Activated B cell treated with CpG ODN at 0.5 μM for 24 hours (primary cell): ENCODE measurements at regions not wholly inside any gene's neighbourhood (a gene's known extent, or its start where the extent isn't known, plus 50 kb on each side); places are given as distances from the start of the nearest gene placed in this dataset.
"Not testable (repeated sequence)": the region's sequence is repeated elsewhere in the genome, so short reads cannot be mapped to it uniquely, and the experiment has no call there.

ENCODE experiments used
- ATAC-seq: fragments of 200-7000 bp; cut with Tn5 transposase; one replicate; pipeline ENCODE4 v1.10.0; 2021; ENCODE audit warnings: low read depth, mild to moderate bottlenecking, moderate library complexity
- CTCF ChIA-PET: fragments of 350-600 bp; sonication (Branson Sonifier 250); formaldehyde crosslinking; loops from one replicate; lab custom pipeline; 2021; ENCODE audit warnings: antibody characterized with exemption; lab: Charles Lee
- POLR2A ChIA-PET: fragments of 350-600 bp; sonication (Branson Sonifier 250); formaldehyde crosslinking; loops from one replicate; lab custom pipeline; 2021; ENCODE audit warnings: antibody characterized with exemption; lab: Charles Lee
- DNase-seq: peaks from one replicate; pipeline ENCODE4 v3.0.0; 2022
- H3K27ac Mint-ChIP-seq: one replicate; pipeline ENCODE4 v1.8.0; 2020; ENCODE audit warnings: mixed read lengths
- H3K27me3 Mint-ChIP-seq: one replicate; pipeline ENCODE4 v1.8.0; 2021; ENCODE audit warnings: mixed read lengths
- H3K36me3 Mint-ChIP-seq: one replicate; pipeline ENCODE4 v1.8.0; 2021; ENCODE audit warnings: low read depth, mixed read lengths
- H3K4me1 Mint-ChIP-seq: one replicate; pipeline ENCODE4 v1.8.0; 2021; ENCODE audit warnings: mixed read lengths
- H3K4me3 Mint-ChIP-seq: one replicate; pipeline ENCODE4 v1.8.0; 2020; ENCODE audit warnings: mild to moderate bottlenecking, mixed read lengths
- H3K9me3 Mint-ChIP-seq: one replicate; pipeline ENCODE4 v1.8.0; 2020; ENCODE audit warnings: mixed read lengths
- intact Hi-C: fragments of 100-400 bp; cut with micrococcal nuclease; formaldehyde crosslinking; loops from one replicate; pipeline ENCODE4 v1.15.1; 2024
- TF ChIP-seq, protein P1 (sequence below): fragments of 200-600 bp; IDR thresholded peaks from one replicate; pipeline ENCODE4 v1.8.0; 2022; ENCODE audit warnings: antibody characterized with exemption, mild to moderate bottlenecking

DNA sequence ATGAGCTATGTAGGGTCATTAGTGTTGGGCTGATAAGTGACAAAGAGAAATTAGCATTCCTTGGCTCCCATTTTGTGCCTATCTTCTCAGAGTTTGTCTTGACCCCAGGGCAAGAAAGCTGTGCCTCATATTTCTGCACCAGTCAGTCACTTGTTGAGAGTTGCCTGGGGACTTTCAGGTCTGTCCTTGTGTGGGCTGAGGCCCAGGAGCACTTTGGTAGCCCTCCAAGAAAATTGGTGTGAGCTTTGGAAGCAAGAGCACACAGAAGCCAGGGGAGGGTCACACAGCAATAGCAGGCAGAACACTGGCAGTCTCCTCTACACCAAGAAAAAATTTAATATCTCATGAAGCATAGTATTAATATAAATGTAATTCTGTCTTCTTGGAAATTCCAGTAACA is 239.9 kb downstream of the NPR3 start:
- intact Hi-C loops, result no loop called here
- no peak for DNase-seq
- Mint-ChIP-seq H3K36me3 (no peaks in the 10 kb centered on the region), H3K9me3 (no peaks in the 10 kb centered on the region), H3K27ac (no peak overlapping the region), H3K4me3 (no peak overlapping the region), H3K4me1 (no peaks in the 10 kb centered on the region), H3K27me3 (no peaks in the 10 kb centered on the region)
- ChIA-PET CTCF (no interaction called here), POLR2A (no interaction called here)
- TF ChIP-seq, protein P1, sequence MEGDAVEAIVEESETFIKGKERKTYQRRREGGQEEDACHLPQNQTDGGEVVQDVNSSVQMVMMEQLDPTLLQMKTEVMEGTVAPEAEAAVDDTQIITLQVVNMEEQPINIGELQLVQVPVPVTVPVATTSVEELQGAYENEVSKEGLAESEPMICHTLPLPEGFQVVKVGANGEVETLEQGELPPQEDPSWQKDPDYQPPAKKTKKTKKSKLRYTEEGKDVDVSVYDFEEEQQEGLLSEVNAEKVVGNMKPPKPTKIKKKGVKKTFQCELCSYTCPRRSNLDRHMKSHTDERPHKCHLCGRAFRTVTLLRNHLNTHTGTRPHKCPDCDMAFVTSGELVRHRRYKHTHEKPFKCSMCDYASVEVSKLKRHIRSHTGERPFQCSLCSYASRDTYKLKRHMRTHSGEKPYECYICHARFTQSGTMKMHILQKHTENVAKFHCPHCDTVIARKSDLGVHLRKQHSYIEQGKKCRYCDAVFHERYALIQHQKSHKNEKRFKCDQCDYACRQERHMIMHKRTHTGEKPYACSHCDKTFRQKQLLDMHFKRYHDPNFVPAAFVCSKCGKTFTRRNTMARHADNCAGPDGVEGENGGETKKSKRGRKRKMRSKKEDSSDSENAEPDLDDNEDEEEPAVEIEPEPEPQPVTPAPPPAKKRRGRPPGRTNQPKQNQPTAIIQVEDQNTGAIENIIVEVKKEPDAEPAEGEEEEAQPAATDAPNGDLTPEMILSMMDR, result no peak
- ATAC-seq, result no peak

DNA sequence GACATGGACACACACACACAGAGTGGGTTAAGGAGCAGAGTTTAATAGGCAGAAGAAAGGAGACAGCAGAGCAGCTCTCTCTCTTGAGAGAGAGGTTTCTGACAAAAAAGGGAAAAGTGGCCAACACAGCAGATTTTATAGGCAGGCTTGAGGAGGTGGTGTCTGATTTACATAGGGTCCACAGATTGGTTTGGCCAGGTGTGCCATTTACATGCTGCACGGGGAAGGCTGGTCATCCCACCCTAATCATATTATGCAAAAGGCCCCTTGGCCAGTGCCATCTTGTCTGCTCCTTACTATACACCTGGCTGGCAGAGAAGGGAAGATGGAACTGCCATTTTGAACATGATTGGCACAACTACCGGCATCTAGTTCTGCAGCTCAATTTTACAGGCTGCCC is 240.8 kb downstream of the NPR3 start:
- Mint-ChIP-seq H3K36me3 (no peaks in the 10 kb centered on the region), H3K27me3 (no peaks in the 10 kb centered on the region), H3K4me1 (no peaks in the 10 kb centered on the region), H3K9me3 (no peaks in the 10 kb centered on the region), H3K27ac (no peak overlapping the region), H3K4me3 (no peak overlapping the region)
- no peak for DNase-seq
- TF ChIP-seq, protein P1, result no peak
- intact Hi-C loops, result no loop called here
- ATAC-seq, result no peak
- ChIA-PET POLR2A (no interaction called here), CTCF (no interaction called here)

DNA sequence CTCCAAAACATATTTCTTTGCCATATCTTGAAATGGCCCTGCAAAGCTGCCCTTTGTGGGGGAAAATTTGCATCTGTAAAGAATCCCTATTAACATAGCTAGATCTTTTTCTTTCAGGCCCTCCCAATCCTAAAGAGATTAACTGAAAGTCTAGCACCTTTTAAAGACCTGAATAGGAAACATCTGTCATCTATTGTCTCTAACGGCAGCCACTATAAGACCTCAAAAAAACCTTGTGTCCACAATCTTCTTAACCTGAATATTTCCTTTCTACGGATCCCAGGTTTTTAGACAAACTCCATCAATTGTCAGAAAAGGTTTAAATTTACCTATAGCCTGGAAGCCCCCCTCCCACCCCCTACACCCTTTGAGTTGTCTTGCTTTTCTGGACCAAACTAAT is 241.3 kb downstream of the NPR3 start:
- ATAC-seq, H3K27ac Mint-ChIP-seq, CTCF ChIA-PET, H3K4me3 Mint-ChIP-seq, H3K27me3 Mint-ChIP-seq, intact Hi-C loops, H3K9me3 Mint-ChIP-seq, POLR2A ChIA-PET, DNase-seq, H3K36me3 Mint-ChIP-seq, H3K4me1 Mint-ChIP-seq: not testable (repeated sequence)

DNA sequence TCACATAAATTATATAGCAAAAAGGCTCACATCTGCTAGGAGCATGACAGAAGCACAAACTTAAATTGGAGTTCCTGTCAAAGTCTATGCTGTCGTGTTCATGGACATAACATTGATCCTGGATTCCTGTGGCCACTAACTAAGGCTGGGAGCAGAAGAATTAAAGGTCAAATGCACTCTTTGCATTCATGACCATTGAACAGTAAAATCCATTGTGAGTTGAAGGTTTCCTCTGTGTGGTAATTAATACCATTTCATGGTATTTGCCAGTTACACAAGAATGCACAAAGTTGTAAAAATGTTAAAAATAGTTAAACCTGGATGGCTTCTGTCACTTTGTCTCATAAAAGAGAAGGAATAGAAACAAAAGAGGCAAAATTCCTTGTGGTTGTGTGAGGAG is 242.6 kb downstream of the NPR3 start:
- Mint-ChIP-seq H3K27me3 (no peaks in the 10 kb centered on the region), H3K27ac (no peak overlapping the region), H3K9me3 (peaks cover 2% of the 10 kb centered on the region), H3K4me1 (no peaks in the 10 kb centered on the region), H3K4me3 (no peak overlapping the region), H3K36me3 (no peaks in the 10 kb centered on the region)
- intact Hi-C loops, result no loop called here
- DNase-seq, result no peak
- ATAC-seq, result no peak
- ChIA-PET POLR2A (no interaction called here), CTCF (no interaction called here)
- TF ChIP-seq, protein P1, result no peak

DNA sequence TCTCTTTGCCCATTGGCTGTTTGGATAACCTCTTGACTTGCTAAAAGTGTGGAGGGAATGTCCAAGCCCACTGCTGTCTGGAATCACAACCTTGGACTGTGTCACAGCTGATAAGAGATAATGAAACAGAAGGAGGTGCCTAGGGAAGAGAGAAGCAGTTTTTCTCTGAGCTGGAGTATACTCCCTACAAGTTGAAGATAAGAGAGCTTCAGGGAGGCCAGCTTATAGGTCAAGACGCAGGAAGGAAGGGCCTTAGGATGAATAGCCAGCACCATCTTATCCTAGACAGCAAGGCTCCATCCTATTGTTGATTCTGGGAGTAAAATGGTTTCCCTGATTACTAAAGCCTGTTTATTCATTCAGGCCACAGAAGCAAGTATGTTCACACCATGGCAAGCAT is 244.7 kb downstream of the NPR3 start:
- CTCF ChIA-PET, result interaction anchor here (0.6 kb wide), 1 partner anchor 477 kb away, joined by 3 read pairs; no protein-coding TSS in a partner anchor
- Mint-ChIP-seq H3K4me3 (no peak overlapping the region), H3K4me1 (no peaks in the 10 kb centered on the region), H3K27ac (no peak overlapping the region), H3K36me3 (no peaks in the 10 kb centered on the region), H3K27me3 (no peaks in the 10 kb centered on the region), H3K9me3 (peaks cover 2% of the 10 kb centered on the region)
- POLR2A ChIA-PET, result no interaction called here
- TF ChIP-seq, protein P1, result no peak
- no peak for DNase-seq
- intact Hi-C loops, result no loop called here
- no peak for ATAC-seq

DNA sequence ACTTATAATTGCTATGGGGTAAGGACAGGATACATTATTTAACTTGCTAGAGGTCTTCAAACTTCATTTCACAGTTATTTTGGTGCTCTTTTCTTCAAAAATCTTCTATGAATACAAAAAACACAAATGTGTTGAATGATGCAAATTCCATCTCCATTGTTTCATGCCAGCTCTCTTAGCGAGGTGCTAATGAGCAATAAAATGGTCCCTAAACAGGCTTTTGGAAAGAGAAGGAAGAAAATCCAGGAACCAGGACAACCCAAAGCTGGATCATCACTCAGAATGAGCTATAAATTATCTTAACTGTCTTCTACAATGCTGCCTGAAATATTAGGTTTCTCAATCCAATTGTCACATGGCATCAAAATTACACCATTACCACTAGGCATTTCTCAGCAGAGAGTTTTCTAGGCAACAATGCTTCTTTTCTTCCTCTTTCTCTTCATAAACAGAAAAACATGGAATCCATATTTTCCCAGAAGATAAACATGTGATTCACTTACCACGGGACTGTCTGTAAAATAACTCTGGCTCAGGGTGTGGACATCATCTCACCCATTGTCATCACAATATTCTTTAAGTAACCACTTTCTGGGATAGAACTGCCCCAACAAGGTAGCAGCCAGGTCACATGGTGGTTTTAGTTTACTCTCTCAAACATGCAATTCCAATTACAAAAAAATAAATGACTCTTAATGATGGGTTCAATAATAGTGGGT is 249.4 kb downstream of the NPR3 start:
- peaks cover 6% of the 10 kb centered on the region for H3K9me3 Mint-ChIP-seq
- H3K27me3 Mint-ChIP-seq, result no peaks in the 10 kb centered on the region
- H3K4me1 Mint-ChIP-seq, result no peaks in the 10 kb centered on the region

More for the DNA sequence above, 249.4 kb downstream of the NPR3 start:
- TF ChIP-seq, protein P1, result no peak
- DNase-seq (no peak), ATAC-seq (no peak)
- Mint-ChIP-seq H3K36me3 (no peaks in the 10 kb centered on the region), H3K4me3 (no peak overlapping the region), H3K27ac (no peak overlapping the region)
- intact Hi-C loops, result no loop called here
- CTCF ChIA-PET, result no interaction called here
- POLR2A ChIA-PET, result interaction anchor here (0.6 kb wide), 1 partner anchor 1614 kb away, joined by 5 read pairs; no protein-coding TSS in a partner anchor
